Epithelial cell of proximal tubule (primary cell): ENCODE measurements at regions not wholly inside any gene's neighbourhood (a gene's known extent, or its start where the extent isn't known, plus 50 kb on each side); places are given as distances from the start of the nearest gene placed in this dataset.

ENCODE experiments used
- DNase-seq: peaks from one replicate; pipeline ENCODE4 v3.0.0-alpha.2; 2011; ENCODE audit warnings: low read depth
- H3K4me3 ChIP-seq: 2 replicates; pipeline ENCODE4 v1.5.1; 2011; ENCODE audit warnings: low read depth, mild to moderate bottlenecking, low read length
- TF ChIP-seq, protein P1 (sequence below): conservative IDR thresholded peaks from 2 replicates; pipeline ENCODE4 v1.5.1; 2012; ENCODE audit warnings: low read depth, mild to moderate bottlenecking, low read length

DNA sequence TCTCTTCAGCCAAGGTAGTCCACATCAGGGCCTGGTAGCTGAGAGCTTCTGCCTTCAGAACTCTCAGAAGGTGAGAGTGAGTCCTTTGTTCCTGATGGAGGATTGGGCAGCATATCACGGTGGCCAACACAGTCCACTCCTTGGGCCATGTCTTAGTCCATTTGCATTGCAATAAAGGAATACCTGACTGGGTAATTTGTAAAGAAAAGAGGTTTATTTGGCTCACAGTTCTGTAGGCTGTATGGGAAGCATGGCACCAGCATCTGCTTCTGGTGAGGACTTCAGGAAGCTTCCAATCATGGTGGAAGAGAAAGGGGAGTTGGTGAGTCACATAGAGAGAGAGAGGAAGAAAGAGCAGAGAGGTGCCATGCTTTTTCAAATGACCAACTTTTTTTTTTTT, 98.8 kb downstream of the ADCYAP1 start:
- TF ChIP-seq, protein P1, sequence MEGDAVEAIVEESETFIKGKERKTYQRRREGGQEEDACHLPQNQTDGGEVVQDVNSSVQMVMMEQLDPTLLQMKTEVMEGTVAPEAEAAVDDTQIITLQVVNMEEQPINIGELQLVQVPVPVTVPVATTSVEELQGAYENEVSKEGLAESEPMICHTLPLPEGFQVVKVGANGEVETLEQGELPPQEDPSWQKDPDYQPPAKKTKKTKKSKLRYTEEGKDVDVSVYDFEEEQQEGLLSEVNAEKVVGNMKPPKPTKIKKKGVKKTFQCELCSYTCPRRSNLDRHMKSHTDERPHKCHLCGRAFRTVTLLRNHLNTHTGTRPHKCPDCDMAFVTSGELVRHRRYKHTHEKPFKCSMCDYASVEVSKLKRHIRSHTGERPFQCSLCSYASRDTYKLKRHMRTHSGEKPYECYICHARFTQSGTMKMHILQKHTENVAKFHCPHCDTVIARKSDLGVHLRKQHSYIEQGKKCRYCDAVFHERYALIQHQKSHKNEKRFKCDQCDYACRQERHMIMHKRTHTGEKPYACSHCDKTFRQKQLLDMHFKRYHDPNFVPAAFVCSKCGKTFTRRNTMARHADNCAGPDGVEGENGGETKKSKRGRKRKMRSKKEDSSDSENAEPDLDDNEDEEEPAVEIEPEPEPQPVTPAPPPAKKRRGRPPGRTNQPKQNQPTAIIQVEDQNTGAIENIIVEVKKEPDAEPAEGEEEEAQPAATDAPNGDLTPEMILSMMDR = no peak
- no peak overlapping the region for H3K4me3 ChIP-seq
- DNase-seq = no peak

DNA sequence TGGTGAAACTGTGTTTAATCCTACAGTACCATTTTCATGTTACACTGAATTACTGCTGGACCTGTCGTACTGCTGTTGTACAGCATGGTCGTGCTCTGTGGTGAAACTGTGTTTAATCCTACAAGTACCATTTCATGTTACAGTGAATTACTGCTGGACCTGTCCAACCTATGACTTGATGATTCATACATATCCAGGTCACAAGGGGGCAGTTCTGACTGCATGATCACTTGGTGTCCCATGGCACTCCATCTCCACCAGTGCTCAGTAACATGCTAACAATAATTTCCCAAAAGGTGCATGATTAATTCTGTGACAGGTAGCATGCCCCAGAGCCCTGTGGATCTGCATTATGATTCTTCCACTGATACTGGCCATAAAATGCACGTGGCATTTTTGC, 101.6 kb downstream of the ADCYAP1 start:
- no peak for DNase-seq
- TF ChIP-seq, protein P1 = no peak
- no peak overlapping the region for H3K4me3 ChIP-seq

- DNase-seq = no peak
- TF ChIP-seq, protein P1 = no peak
- no peak overlapping the region for H3K4me3 ChIP-seq
Observed at GRCh38 chr18:1006965-1007364, 102.3 kb downstream of the ADCYAP1 start.

DNA sequence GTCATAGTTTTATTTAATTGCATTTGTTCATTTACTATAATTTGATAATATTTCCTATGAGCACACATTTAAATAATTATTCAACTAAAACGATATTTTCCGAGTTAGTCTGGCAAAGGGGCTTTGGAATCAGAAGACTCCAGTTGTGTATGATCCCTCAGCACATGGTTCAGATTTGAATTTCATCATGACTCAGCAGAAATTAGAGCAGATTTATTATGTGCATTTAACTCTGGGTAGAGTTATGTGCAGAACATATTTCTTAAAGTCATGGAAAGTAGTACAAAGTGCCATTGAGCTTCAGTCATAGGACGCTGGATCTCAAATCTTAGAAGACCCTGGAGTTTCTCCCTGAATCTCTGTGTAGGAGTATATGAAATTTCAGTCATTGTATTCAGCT, 106.7 kb downstream of the ADCYAP1 start:
- H3K4me3 ChIP-seq = no peak overlapping the region
- TF ChIP-seq, protein P1 = no peak
- DNase-seq = no peak

GRCh38 chr18:1012775-1013174, 108.1 kb downstream of the ADCYAP1 start:
- H3K4me3 ChIP-seq = no peak overlapping the region
- no peak for DNase-seq
- TF ChIP-seq, protein P1 = no peak

DNA sequence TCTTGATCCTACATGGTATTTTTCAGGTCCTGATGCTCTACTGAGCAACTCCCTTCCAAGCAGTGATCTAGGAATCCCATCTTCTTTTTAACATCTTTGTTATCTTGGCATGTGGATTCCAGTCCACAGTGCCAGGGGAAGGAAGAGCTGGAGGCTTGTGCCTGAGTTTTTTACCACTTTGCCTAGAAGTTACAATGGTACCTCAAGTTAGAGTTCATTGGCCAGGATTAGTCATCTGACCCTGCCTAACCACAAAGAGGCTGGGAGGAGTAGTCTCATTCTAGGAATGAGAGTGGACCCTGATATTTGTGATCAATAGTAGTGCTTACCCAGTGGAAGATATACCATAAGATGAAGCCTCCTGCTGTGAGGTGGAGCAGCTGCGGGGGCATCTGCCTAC, 109.3 kb downstream of the ADCYAP1 start:
- no peak for DNase-seq
- H3K4me3 ChIP-seq = no peak overlapping the region
- TF ChIP-seq, protein P1 = no peak

GRCh38 chr18:1014509-1014908, 109.8 kb downstream of the ADCYAP1 start:
- no peak overlapping the region for H3K4me3 ChIP-seq
- TF ChIP-seq, protein P1 = no peak
- DNase-seq = no peak
